Activated CD8-positive, alpha-beta T cell treated with anti-CD3 and anti-CD28 coated beads for 36 hours (primary cell): ENCODE measurements at regions not wholly inside any gene's neighbourhood (a gene's known extent, or its start where the extent isn't known, plus 50 kb on each side); places are given as distances from the start of the nearest gene placed in this dataset.

Experiments used
- ATAC-seq: fragments of 200-7000 bp; cut with Tn5 transposase; one replicate; pipeline ENCODE4 v1.10.0; 2021; ENCODE audit warnings: mild to moderate bottlenecking, moderate library complexity
- CTCF ChIA-PET: fragments of 350-600 bp; sonication (Branson Sonifier 250); formaldehyde crosslinking; loops from one replicate; lab custom pipeline; 2021; ENCODE audit warnings: antibody characterized with exemption; lab: Charles Lee
- POLR2A ChIA-PET: fragments of 350-600 bp; sonication (Branson Sonifier 250); formaldehyde crosslinking; loops from one replicate; lab custom pipeline; 2021; ENCODE audit warnings: antibody characterized with exemption; lab: Charles Lee
- DNase-seq: peaks from one replicate; pipeline ENCODE4 v3.0.0-alpha.2; 2020
- H3K27ac Mint-ChIP-seq: one replicate; pipeline ENCODE4 v1.8.0; 2021; ENCODE audit warnings: mild to moderate bottlenecking, mixed read lengths
- H3K27me3 Mint-ChIP-seq: one replicate; pipeline ENCODE4 v1.8.0; 2021; ENCODE audit warnings: mixed read lengths
- H3K36me3 Mint-ChIP-seq: one replicate; pipeline ENCODE4 v1.8.0; 2021; ENCODE audit warnings: low read depth, mixed read lengths
- H3K4me1 Mint-ChIP-seq: one replicate; pipeline ENCODE4 v1.8.0; 2021; ENCODE audit warnings: low read depth, mixed read lengths
- H3K4me3 Mint-ChIP-seq: one replicate; pipeline ENCODE4 v1.8.0; 2021; ENCODE audit warnings: mild to moderate bottlenecking, moderate library complexity, mixed read lengths
- H3K9me3 Mint-ChIP-seq: one replicate; pipeline ENCODE4 v1.8.0; 2021; ENCODE audit warnings: mixed read lengths
- CTCF ChIP-seq: fragments of 200-600 bp; IDR thresholded peaks from one replicate; pipeline ENCODE4 v1.8.0; 2022; ENCODE audit warnings: antibody characterized with exemption, mild to moderate bottlenecking
- intact Hi-C: fragments of 100-400 bp; cut with micrococcal nuclease; formaldehyde crosslinking; loops from one replicate; pipeline ENCODE4 v1.10.0; 2022

DNA sequence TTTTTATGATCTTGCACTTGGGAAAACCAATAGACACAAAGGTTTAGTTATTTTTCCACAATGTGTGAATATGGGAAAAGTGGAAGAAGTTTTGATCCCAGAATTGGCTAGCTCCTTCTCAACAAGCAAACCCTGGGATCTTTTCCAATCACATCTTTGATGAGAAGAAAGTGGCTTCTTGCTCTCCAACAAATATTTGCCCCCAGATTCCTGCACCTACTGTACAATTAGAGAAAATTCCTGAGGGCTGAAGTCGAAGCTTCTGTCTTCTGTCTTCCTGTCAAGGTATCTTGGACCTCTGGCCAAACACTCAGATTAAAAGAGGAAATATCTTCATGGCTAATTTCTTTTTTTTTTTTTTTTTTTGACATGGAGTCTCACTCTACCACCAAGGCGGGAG lies 113.1 kb upstream of the SLC45A1 start:
- no peak for DNase-seq
- Mint-ChIP-seq H3K4me1 (no peaks in the 10 kb centered on the region), H3K9me3 (no peaks in the 10 kb centered on the region), H3K27me3 (peaks cover 2% of the 10 kb centered on the region), H3K36me3 (no peaks in the 10 kb centered on the region), H3K27ac (no peak overlapping the region), H3K4me3 (no peak overlapping the region)
- TF ChIP-seq CTCF, result no peak
- ATAC-seq, result no peak
- ChIA-PET CTCF (no interaction called here), POLR2A (interaction anchor here (0.6 kb wide), 1 partner anchor 688 kb away, joined by 3 read pairs; no protein-coding TSS in a partner anchor)
- intact Hi-C loops, result no loop called here

DNA sequence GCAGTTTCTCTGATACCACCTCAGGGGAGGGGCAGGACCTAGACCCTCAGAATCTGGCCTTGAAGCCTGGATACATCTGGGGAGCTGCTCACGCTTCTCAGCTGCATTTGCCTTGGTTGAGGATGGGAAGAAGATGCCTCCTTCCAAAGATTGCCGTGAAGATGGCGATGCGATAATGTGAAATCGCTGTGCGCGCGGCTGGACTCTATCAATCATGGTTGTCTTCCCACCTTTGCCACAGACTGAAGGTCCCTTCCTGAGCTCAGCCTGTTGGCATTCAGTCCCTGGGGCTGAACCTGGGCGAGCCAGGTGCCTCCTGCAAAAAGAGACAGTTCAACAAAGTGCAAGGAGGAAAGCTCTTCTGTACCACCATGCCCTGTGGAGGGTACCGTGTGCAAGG lies 114.4 kb upstream of the SLC45A1 start:
- Mint-ChIP-seq H3K27ac (no peak overlapping the region), H3K36me3 (no peaks in the 10 kb centered on the region), H3K4me1 (no peaks in the 10 kb centered on the region), H3K9me3 (no peaks in the 10 kb centered on the region), H3K27me3 (no peaks in the 10 kb centered on the region), H3K4me3 (no peak overlapping the region)
- ATAC-seq, result no peak
- intact Hi-C loops, result no loop called here
- TF ChIP-seq CTCF, result no peak
- ChIA-PET CTCF (interaction anchor here (1.2 kb wide), 2 partner anchors 9 to 187 kb away, joined by 3 read pairs; no protein-coding TSS in a partner anchor), POLR2A (interaction anchor here (0.9 kb wide), 1 partner anchor 18 kb away, joined by 3 read pairs; no protein-coding TSS in a partner anchor)
- DNase-seq, result no peak

- ChIA-PET CTCF (interaction anchor here (1.2 kb wide), 2 partner anchors 8 to 187 kb away, joined by 3 read pairs; no protein-coding TSS in a partner anchor), POLR2A (no interaction called here)
- no peaks in the 10 kb centered on the region for H3K27me3 Mint-ChIP-seq
- no peaks in the 10 kb centered on the region for H3K9me3 Mint-ChIP-seq
- ATAC-seq (no peak), DNase-seq (no peak)
- no peaks in the 10 kb centered on the region for H3K36me3 Mint-ChIP-seq
- TF ChIP-seq CTCF, result no peak
- H3K27ac Mint-ChIP-seq, result no peak overlapping the region
- intact Hi-C loops, result no loop called here
- H3K4me1 Mint-ChIP-seq, result peaks cover under 1% of the 10 kb centered on the region
- H3K4me3 Mint-ChIP-seq, result no peak overlapping the region
Observed at GRCh38 chr1:8203056-8203455, 114.9 kb upstream of the SLC45A1 start.

GRCh38 chr1:8202182-8202905 lies 115.6 kb upstream of the SLC45A1 start:
- DNase-seq, result peak; percentile 13
- POLR2A ChIA-PET, result no interaction called here

More at GRCh38 chr1:8202182-8202905, 115.6 kb upstream of the SLC45A1 start:
- peak; percentile 39 for ATAC-seq
- Mint-ChIP-seq H3K4me3 (no peak overlapping the region), H3K36me3 (no peaks in the 10 kb centered on the region), H3K27me3 (no peaks in the 10 kb centered on the region), H3K9me3 (no peaks in the 10 kb centered on the region), H3K4me1 (peaks cover 5% of the 10 kb centered on the region), H3K27ac (no peak overlapping the region)
- CTCF ChIA-PET, result interaction anchor here (1.2 to 1.5 kb wide), 3 partner anchors 34 to 186 kb away, joined by 3 to 5 read pairs (median 4); no protein-coding TSS in a partner anchor
- no peak for TF ChIP-seq CTCF
- intact Hi-C loops, result no loop called here
